HG03457 (cell line): ENCODE measurements at regions not wholly inside any gene's neighbourhood (a gene's known extent, or its start where the extent isn't known, plus 50 kb on each side); places are given as distances from the start of the nearest gene placed in this dataset.
"Not testable (repeated sequence)": the region's sequence is repeated elsewhere in the genome, so short reads cannot be mapped to it uniquely, and the experiment has no call there.

Experiments
- ATAC-seq: cut with Tn5 transposase; IDR thresholded peaks from one replicate; pipeline ENCODE4 v1.9.1; 2021; ENCODE audit warnings: moderate number of reproducible peaks; ENCODE audit not compliant: unreplicated experiment

- not testable (repeated sequence) for ATAC-seq
Measured at GRCh38 chr6:71686021-71686677, 200.2 kb upstream of the RIMS1 start.

GRCh38 chr6:71698702-71699101 lies 187.6 kb upstream of the RIMS1 start:
- ATAC-seq: no peak

GRCh38 chr6:71706523-71706922 lies 179.8 kb upstream of the RIMS1 start:
- ATAC-seq: no peak

GRCh38 chr6:71707059-71707458 lies 179.3 kb upstream of the RIMS1 start:
- no peak for ATAC-seq

- no peak for ATAC-seq
Measured at GRCh38 chr6:71720705-71721104, 165.6 kb upstream of the RIMS1 start.

- ATAC-seq: no peak
Measured at GRCh38 chr6:71721642-71722041, 164.7 kb upstream of the RIMS1 start.

- no peak for ATAC-seq
Measured at GRCh38 chr6:71722736-71723135, 163.6 kb upstream of the RIMS1 start.

- no peak for ATAC-seq
Measured at GRCh38 chr6:71724456-71725125, 161.8 kb upstream of the RIMS1 start.

GRCh38 chr6:71725126-71725470 lies 161.3 kb upstream of the RIMS1 start:
- ATAC-seq: no peak

- no peak for ATAC-seq
Measured at GRCh38 chr6:71726121-71726520, 160.2 kb upstream of the RIMS1 start.

- peak; percentile 97 for ATAC-seq
Measured at GRCh38 chr6:71727632-71728294, 158.6 kb upstream of the RIMS1 start.

- no peak for ATAC-seq
Measured at GRCh38 chr6:71730284-71730683, 156.1 kb upstream of the RIMS1 start.

- ATAC-seq: no peak
Measured at GRCh38 chr6:71733970-71734899, 152.1 kb upstream of the RIMS1 start.

- no peak for ATAC-seq
Measured at GRCh38 chr6:71737953-71738352, 148.4 kb upstream of the RIMS1 start.

GRCh38 chr6:71745525-71745924 lies 140.8 kb upstream of the RIMS1 start:
- no peak for ATAC-seq

GRCh38 chr6:71766146-71766760 lies 120.1 kb upstream of the RIMS1 start:
- no peak for ATAC-seq

GRCh38 chr6:71766796-71767195 lies 119.6 kb upstream of the RIMS1 start:
- no peak for ATAC-seq

- ATAC-seq: no peak
Measured at GRCh38 chr6:71768356-71768755, 118.0 kb upstream of the RIMS1 start.

- ATAC-seq: no peak
Measured at GRCh38 chr6:71808865-71809264, 77.5 kb upstream of the RIMS1 start.

GRCh38 chr6:71810880-71811279 lies 75.5 kb upstream of the RIMS1 start:
- no peak for ATAC-seq

- ATAC-seq: no peak
Measured at GRCh38 chr6:71822625-71823024, 63.7 kb upstream of the RIMS1 start.
